Ishikawa (cell line): ENCODE measurements at regions not wholly inside any gene's neighbourhood (a gene's known extent, or its start where the extent isn't known, plus 50 kb on each side); places are given as distances from the start of the nearest gene placed in this dataset.

Experiments
- CEBPB ChIP-seq: IDR thresholded peaks from 2 replicates; pipeline ENCODE4 v1.6.1; 2012
- CREB1 ChIP-seq: IDR thresholded peaks from 2 replicates; pipeline ENCODE4 v1.6.1; 2012; ENCODE audit warnings: low read depth
- EGR1 ChIP-seq: IDR thresholded peaks from 2 replicates; pipeline ENCODE4 v1.6.1; 2012
- EP300 ChIP-seq: IDR thresholded peaks from 2 replicates; pipeline ENCODE4 v1.6.1; 2012; ENCODE audit warnings: borderline replicate concordance
- FOXM1 ChIP-seq: IDR thresholded peaks from 2 replicates; pipeline ENCODE4 v1.6.1; 2012; ENCODE audit warnings: low read depth, borderline replicate concordance
- MAX ChIP-seq: IDR thresholded peaks from 2 replicates; pipeline ENCODE4 v1.6.1; 2012
- RAD21 ChIP-seq: IDR thresholded peaks from 2 replicates; pipeline ENCODE4 v1.6.1; 2012; ENCODE audit warnings: low read depth
- REST ChIP-seq: IDR thresholded peaks from 2 replicates; pipeline ENCODE4 v1.6.1; 2012; ENCODE audit warnings: low read depth, mild to moderate bottlenecking
- TAF1 ChIP-seq: IDR thresholded peaks from 2 replicates; pipeline ENCODE4 v1.6.1; 2012; ENCODE audit warnings: low read depth, mild to moderate bottlenecking
- TEAD4 ChIP-seq: IDR thresholded peaks from 2 replicates; pipeline ENCODE4 v1.6.1; 2012
- USF1 ChIP-seq: IDR thresholded peaks from 2 replicates; pipeline ENCODE4 v1.6.1; 2012
- YY1 ChIP-seq: IDR thresholded peaks from 2 replicates; pipeline ENCODE4 v1.6.1; 2012; ENCODE audit warnings: low read depth

DNA sequence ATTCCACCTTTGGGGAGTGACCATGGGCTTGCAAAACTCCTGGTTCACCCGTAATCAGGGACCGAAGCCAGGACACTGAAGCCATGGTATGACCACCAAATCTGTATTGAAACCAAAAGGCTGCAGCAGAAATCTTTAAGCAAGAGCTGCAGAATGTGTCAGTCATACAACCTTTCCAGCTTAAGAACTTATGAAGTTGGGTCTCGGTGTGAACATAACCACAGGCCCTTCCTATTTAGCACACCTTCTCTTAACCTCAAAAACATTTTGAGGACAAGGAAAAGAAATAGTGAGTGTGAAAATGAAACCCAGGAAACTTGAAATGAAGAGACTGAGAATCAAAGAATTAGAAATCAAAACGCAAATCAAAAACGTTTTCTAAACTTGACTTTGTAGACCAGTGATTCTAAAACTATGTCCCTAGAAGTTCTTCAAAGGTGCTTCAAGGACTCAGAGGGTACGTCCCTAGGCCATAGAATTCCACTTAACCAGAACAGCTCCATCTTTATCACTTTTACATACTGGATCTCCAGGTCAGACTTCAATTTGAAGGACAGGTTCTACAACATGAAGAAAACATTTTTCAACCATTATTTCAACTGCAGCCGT is 231.6 kb upstream of the GRIP1 start:
- TF ChIP-seq EP300 (no peak), CREB1 (no peak), YY1 (no peak), TAF1 (no peak), RAD21 (no peak), TEAD4 (no peak), REST (no peak), MAX (no peak), CEBPB (no peak), EGR1 (no peak), USF1 (no peak), FOXM1 (no peak)
